CD14-positive monocyte (primary cell): ENCODE measurements at regions not wholly inside any gene's neighbourhood (a gene's known extent, or its start where the extent isn't known, plus 50 kb on each side); places are given as distances from the start of the nearest gene placed in this dataset.

ENCODE experiments used
- DNase-seq, 3 donors: peaks; one replicate each; pipeline ENCODE4 v3.0.0-alpha.2; 2011 to 2022
- H2AFZ ChIP-seq: 2 replicates; pipeline ENCODE4 v1.6.0; 2012; ENCODE audit warnings: mild to moderate bottlenecking, low read depth, low read length, inconsistent platforms; ENCODE audit not compliant: insufficient read depth, poor library complexity, severe bottlenecking
- H3K27ac ChIP-seq, 2 donors: 1 replicate in 1 of 2; 2 replicates in 1 of 2; pipeline ENCODE4 v1.5.1; 2012 to 2013; ENCODE audit warnings: low read length in 2 of 2, control low read depth in 1 of 2, inconsistent platforms in 1 of 2, low read depth in 1 of 2, mild to moderate bottlenecking in 1 of 2
- H3K27me3 ChIP-seq, 2 donors: one replicate each; pipeline versions ENCODE4 v1.6.0 to v1.6.1; 2011 to 2013; ENCODE audit warnings: low read length in 2 of 2; ENCODE audit not compliant: control insufficient read depth in 2 of 2, insufficient read depth in 2 of 2
- H3K36me3 ChIP-seq, 2 donors: replicated peaks in 1 of 2; 1 replicate in 1 of 2; 2 replicates in 1 of 2; pipeline versions ENCODE4 v1.5.1 to v1.6.1; 2012 to 2013; ENCODE audit warnings: low read length in 2 of 2, control low read depth in 1 of 2, inconsistent platforms in 1 of 2, mild to moderate bottlenecking in 1 of 2; ENCODE audit not compliant: insufficient read depth in 2 of 2, control insufficient read depth in 1 of 2
- H3K4me1 ChIP-seq, 2 donors: 1 replicate in 1 of 2; 2 replicates in 1 of 2; pipeline versions ENCODE4 v1.5.1 to v1.6.1; 2012 to 2013; ENCODE audit warnings: low read length in 2 of 2, control low read depth in 1 of 2, inconsistent platforms in 1 of 2, mild to moderate bottlenecking in 1 of 2, moderate library complexity in 1 of 2; ENCODE audit not compliant: insufficient read depth in 2 of 2, control insufficient read depth in 1 of 2
- H3K4me2 ChIP-seq: replicated peaks from 2 replicates; pipeline ENCODE3; 2012; ENCODE audit warnings: low read length, moderate library complexity, mild to moderate bottlenecking; ENCODE audit not compliant: poor library complexity, severe bottlenecking; ENCODE audit errors: extremely low read depth
- H3K4me3 ChIP-seq, 3 experiments: fragments of 200-600 bp in 1 of 3; sonication (generic) in 1 of 3; replicated peaks in 1 of 3; 1 replicate in 2 of 3; 2 replicates in 1 of 3; pipeline ENCODE4 v1.5.1; 2011 to 2013; ENCODE audit warnings: low read length in 3 of 3, mild to moderate bottlenecking in 3 of 3, control low read depth in 2 of 3, low read depth in 2 of 3, inconsistent platforms in 1 of 3, moderate library complexity in 1 of 3
- H3K79me2 ChIP-seq: 2 replicates; pipeline ENCODE4 v1.6.0; 2012; ENCODE audit warnings: mild to moderate bottlenecking, control low read depth, inconsistent platforms, low read length, moderate library complexity; ENCODE audit not compliant: insufficient read depth
- H3K9ac ChIP-seq: 2 replicates; pipeline ENCODE4 v1.6.0; 2017; ENCODE audit warnings: low read length, mild to moderate bottlenecking; ENCODE audit not compliant: insufficient read depth, poor library complexity, severe bottlenecking
- H3K9me3 ChIP-seq, 2 donors: replicated peaks in 1 of 2; 1 replicate in 1 of 2; 2 replicates in 1 of 2; pipeline versions ENCODE4 v1.5.1 to v1.6.1; 2012 to 2013; ENCODE audit warnings: low read length in 2 of 2, control low read depth in 1 of 2; ENCODE audit not compliant: control insufficient read depth in 1 of 2, insufficient read depth in 1 of 2
- H4K20me1 ChIP-seq: 2 replicates; pipeline ENCODE4 v1.6.0; 2012; ENCODE audit warnings: mild to moderate bottlenecking, low read length, control low read depth, moderate library complexity; ENCODE audit not compliant: insufficient read depth
- H3K27ac Mint-ChIP-seq, 7 donors: one replicate each; pipeline ENCODE4 v1.8.0; 2020; ENCODE audit warnings: mild to moderate bottlenecking in 7 of 7, mixed read lengths in 7 of 7, moderate library complexity in 6 of 7, inconsistent platforms in 2 of 7
- H3K27me3 Mint-ChIP-seq, 3 donors: one replicate each; pipeline ENCODE4 v1.8.0; 2021 to 2022; ENCODE audit warnings: low read depth in 3 of 3, mild to moderate bottlenecking in 3 of 3, mixed read lengths in 3 of 3, moderate library complexity in 3 of 3, inconsistent platforms in 1 of 3
- H3K36me3 Mint-ChIP-seq, 2 donors: one replicate each; pipeline ENCODE4 v1.8.0; 2020; ENCODE audit warnings: mixed read lengths in 2 of 2, inconsistent platforms in 1 of 2, mild to moderate bottlenecking in 1 of 2
- H3K4me1 Mint-ChIP-seq: one replicate; pipeline ENCODE4 v1.8.0; 2020; ENCODE audit warnings: mild to moderate bottlenecking, mixed read lengths
- H3K4me3 Mint-ChIP-seq, 2 donors: one replicate each; pipeline ENCODE4 v1.8.0; 2020; ENCODE audit warnings: mild to moderate bottlenecking in 2 of 2, mixed read lengths in 2 of 2, moderate library complexity in 1 of 2
- H3K9me3 Mint-ChIP-seq, 7 donors: one replicate each; pipeline ENCODE4 v1.8.0; 2020 to 2022; ENCODE audit warnings: mixed read lengths in 7 of 7, mild to moderate bottlenecking in 6 of 7, moderate library complexity in 6 of 7, inconsistent platforms in 2 of 7
- WGBS: methylation state at CpG from one replicate; pipeline ENCODE4 v1.1.5; 2013; ENCODE audit warnings: missing lambda C conversion rate; ENCODE audit not compliant: insufficient coverage; 5-methylcytosine and 5-hydroxymethylcytosine counted together
- intact Hi-C, 2 donors: fragments of 100-400 bp; cut with micrococcal nuclease; formaldehyde crosslinking; loops; one replicate each; pipeline versions ENCODE4 v1.15.0 to v1.15.1; 2023
- TF ChIP-seq, protein P1 (sequence below): fragments of 200-600 bp; IDR thresholded peaks from one replicate; pipeline ENCODE4 v1.8.0; 2022; ENCODE audit warnings: antibody characterized with exemption, mild to moderate bottlenecking

DNA sequence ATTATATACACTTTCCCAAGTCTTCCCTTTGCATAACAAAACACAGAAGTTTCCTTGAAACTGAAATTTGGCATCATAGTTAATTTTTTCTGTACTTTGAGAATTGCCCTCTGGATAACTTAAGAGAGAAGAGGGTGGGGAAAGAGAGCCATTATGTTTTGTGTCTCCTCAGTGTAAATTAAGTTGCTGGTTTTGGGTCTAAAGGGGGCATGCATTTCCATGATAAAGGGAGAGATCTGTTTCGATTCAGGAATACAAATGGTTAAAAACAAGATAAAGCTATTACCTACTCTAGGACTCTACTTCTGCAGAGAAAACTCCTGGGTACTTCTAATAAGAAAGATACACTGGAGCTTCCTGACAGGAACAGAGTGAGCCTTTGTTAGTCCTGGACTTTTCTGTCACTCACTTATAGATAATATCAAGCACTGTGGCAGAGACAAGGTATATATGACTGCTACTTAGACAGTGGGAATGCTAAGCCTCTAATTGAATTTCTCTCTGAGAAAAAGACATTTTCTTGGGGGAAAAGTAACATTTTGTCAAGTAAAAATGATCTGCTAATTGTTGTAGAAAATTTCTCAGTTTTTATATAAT, 142.8 kb upstream of the PCDH9 start:
- Mint-ChIP-seq H3K9me3 (peaks cover 0 to 5% (median 0%) of the 10 kb centered on the region in 7 donors), H3K4me1 (no peaks in the 10 kb centered on the region), H3K4me3 (no peak overlapping the region), H3K36me3 (no peaks in the 10 kb centered on the region), H3K27ac (no peak overlapping the region), H3K27me3 (peaks cover 0 to 1% (median 0%) of the 10 kb centered on the region in 3 donors)
- H3K27ac ChIP-seq, result no peak overlapping the region
- DNase-seq, result no peak
- no peaks in the 10 kb centered on the region for H3K9me3 ChIP-seq
- H3K79me2 ChIP-seq, result no peaks in the 10 kb centered on the region
- H3K4me1 ChIP-seq, result no peaks in the 10 kb centered on the region
- no peak overlapping the region for H3K9ac ChIP-seq
- intact Hi-C loops, result no loop called here
- H3K27me3 ChIP-seq, result no peaks in the 10 kb centered on the region
- WGBS, result no CpG with 5 or more reads among the region's 1 CpG
- no peaks in the 10 kb centered on the region for H4K20me1 ChIP-seq
- TF ChIP-seq, protein P1, sequence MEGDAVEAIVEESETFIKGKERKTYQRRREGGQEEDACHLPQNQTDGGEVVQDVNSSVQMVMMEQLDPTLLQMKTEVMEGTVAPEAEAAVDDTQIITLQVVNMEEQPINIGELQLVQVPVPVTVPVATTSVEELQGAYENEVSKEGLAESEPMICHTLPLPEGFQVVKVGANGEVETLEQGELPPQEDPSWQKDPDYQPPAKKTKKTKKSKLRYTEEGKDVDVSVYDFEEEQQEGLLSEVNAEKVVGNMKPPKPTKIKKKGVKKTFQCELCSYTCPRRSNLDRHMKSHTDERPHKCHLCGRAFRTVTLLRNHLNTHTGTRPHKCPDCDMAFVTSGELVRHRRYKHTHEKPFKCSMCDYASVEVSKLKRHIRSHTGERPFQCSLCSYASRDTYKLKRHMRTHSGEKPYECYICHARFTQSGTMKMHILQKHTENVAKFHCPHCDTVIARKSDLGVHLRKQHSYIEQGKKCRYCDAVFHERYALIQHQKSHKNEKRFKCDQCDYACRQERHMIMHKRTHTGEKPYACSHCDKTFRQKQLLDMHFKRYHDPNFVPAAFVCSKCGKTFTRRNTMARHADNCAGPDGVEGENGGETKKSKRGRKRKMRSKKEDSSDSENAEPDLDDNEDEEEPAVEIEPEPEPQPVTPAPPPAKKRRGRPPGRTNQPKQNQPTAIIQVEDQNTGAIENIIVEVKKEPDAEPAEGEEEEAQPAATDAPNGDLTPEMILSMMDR, result no peak
- no peaks in the 10 kb centered on the region for H3K36me3 ChIP-seq
- H3K4me3 ChIP-seq, result no peak overlapping the region
- no peak overlapping the region for H3K4me2 ChIP-seq
- H2AFZ ChIP-seq, result no peak overlapping the region

DNA sequence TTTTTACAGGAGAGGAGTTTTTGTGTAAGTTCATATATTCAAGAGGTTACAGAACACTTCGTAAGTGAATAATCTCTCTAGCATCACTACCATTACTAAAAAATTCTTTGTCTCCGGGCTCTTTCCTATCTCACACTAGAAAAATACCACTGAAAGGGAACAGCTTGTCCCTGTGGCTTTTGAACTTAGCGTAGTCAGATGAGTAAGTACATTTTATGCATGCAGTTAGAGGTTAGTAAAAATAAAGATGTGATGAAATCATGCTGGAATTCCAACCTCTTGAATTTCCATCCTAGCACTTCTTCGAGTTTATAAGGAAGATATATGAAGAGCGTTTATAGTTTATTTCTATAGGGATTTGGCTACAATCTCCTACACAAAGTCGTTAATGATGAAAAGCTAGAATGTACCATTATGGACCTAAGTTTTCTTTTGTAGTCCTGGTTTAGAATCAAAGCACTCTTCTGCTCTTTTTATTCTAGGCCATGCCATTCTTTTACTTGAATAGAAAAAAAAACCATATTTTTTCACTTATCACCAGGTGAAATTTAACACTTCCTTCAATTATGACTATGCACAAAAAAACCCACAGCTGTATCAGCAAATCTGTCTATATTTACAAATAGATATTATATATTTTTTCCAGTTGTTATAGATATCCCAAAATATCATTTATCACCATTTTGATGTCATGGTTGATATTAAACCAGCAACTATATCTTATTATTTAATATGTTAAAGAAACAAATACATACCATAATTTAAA, 139.9 kb upstream of the PCDH9 start:
- no peak overlapping the region for H3K4me2 ChIP-seq
- no peak overlapping the region for H3K9ac ChIP-seq
- no CpG with 5 or more reads among the region's 6 CpGs for WGBS
- no peak for DNase-seq
- Mint-ChIP-seq H3K4me1 (no peaks in the 10 kb centered on the region), H3K27me3 (peaks cover 0 to 1% (median 0%) of the 10 kb centered on the region in 3 donors), H3K27ac (no peak overlapping the region), H3K9me3 (peaks cover 0 to 5% (median 0%) of the 10 kb centered on the region in 7 donors), H3K36me3 (no peaks in the 10 kb centered on the region), H3K4me3 (no peak overlapping the region)
- no peaks in the 10 kb centered on the region for H3K79me2 ChIP-seq
- H3K4me1 ChIP-seq, result no peaks in the 10 kb centered on the region
- H3K9me3 ChIP-seq, result no peaks in the 10 kb centered on the region
- no peaks in the 10 kb centered on the region for H4K20me1 ChIP-seq
- intact Hi-C loops, result no loop called here
- H3K4me3 ChIP-seq, result no peak overlapping the region
- TF ChIP-seq, protein P1, result no peak
- no peak overlapping the region for H2AFZ ChIP-seq
- H3K27ac ChIP-seq, result no peak overlapping the region
- no peaks in the 10 kb centered on the region for H3K36me3 ChIP-seq
- no peaks in the 10 kb centered on the region for H3K27me3 ChIP-seq
